H9 (cell line): ENCODE measurements at regions not wholly inside any gene's neighbourhood (a gene's known extent, or its start where the extent isn't known, plus 50 kb on each side); places are given as distances from the start of the nearest gene placed in this dataset.

Source experiments
- DNase-seq: peaks from one replicate; pipeline ENCODE4 v3.0.0-alpha.2; 2017
- H2AFZ ChIP-seq: one replicate; pipeline ENCODE4 v1.6.1; 2013; ENCODE audit warnings: mild to moderate bottlenecking, low read length, control low read depth, moderate library complexity
- H2AK5ac ChIP-seq: 2 replicates; pipeline ENCODE4 v1.6.1; 2013; ENCODE audit warnings: low read length, control low read depth, mixed read lengths; ENCODE audit not compliant: insufficient read length
- H2BK120ac ChIP-seq: one replicate; pipeline ENCODE4 v1.6.1; 2013; ENCODE audit warnings: low read depth, mild to moderate bottlenecking, low read length, control low read depth, inconsistent platforms; ENCODE audit not compliant: poor library complexity, severe bottlenecking
- H2BK12ac ChIP-seq: 2 replicates; pipeline ENCODE4 v1.6.1; 2013; ENCODE audit warnings: low read length, control low read depth, mixed read lengths, low read depth; ENCODE audit not compliant: insufficient read length
- H2BK15ac ChIP-seq: 2 replicates; pipeline ENCODE4 v1.6.1; 2013; ENCODE audit warnings: low read depth, low read length, control low read depth
- H2BK20ac ChIP-seq: one replicate; pipeline ENCODE4 v1.6.1; 2013; ENCODE audit warnings: low read depth, mild to moderate bottlenecking, low read length, control low read depth, inconsistent platforms; ENCODE audit not compliant: poor library complexity, severe bottlenecking
- H2BK5ac ChIP-seq: 2 replicates; pipeline ENCODE4 v1.6.1; 2013; ENCODE audit warnings: low read length, control low read depth, mixed read lengths; ENCODE audit not compliant: insufficient read length
- H3K14ac ChIP-seq: 2 replicates; pipeline ENCODE4 v1.6.1; 2013; ENCODE audit warnings: low read length, control low read depth; ENCODE audit not compliant: insufficient read depth
- H3K18ac ChIP-seq: 2 replicates; pipeline ENCODE4 v1.6.1; 2013; ENCODE audit warnings: low read depth, mild to moderate bottlenecking, mixed read lengths, low read length, control low read depth; ENCODE audit not compliant: insufficient read length
- H3K23ac ChIP-seq: 2 replicates; pipeline ENCODE4 v1.6.1; 2013; ENCODE audit warnings: low read length, control low read depth, mixed read lengths, low read depth; ENCODE audit not compliant: insufficient read length
- H3K23me2 ChIP-seq: 2 replicates; pipeline ENCODE4 v1.6.1; 2013; ENCODE audit warnings: low read depth, mild to moderate bottlenecking, mixed read lengths, low read length, control low read depth; ENCODE audit not compliant: insufficient read length, poor library complexity, severe bottlenecking
- H3K27ac ChIP-seq: 2 replicates; pipeline ENCODE4 v1.5.1; 2013; ENCODE audit warnings: low read length, control low read depth, mixed read lengths, low read depth; ENCODE audit not compliant: insufficient read length
- H3K27me3 ChIP-seq: 2 replicates; pipeline ENCODE4 v1.6.1; 2013; ENCODE audit warnings: low read length, control low read depth, inconsistent platforms; ENCODE audit not compliant: insufficient read depth
- H3K4ac ChIP-seq: 2 replicates; pipeline ENCODE4 v1.6.1; 2013; ENCODE audit warnings: low read depth, mild to moderate bottlenecking, control low read depth, inconsistent platforms, low read length, moderate library complexity
- H3K4me1 ChIP-seq: 2 replicates; pipeline ENCODE4 v1.6.1; 2013; ENCODE audit warnings: low read length, control low read depth, inconsistent platforms; ENCODE audit not compliant: insufficient read depth
- H3K4me2 ChIP-seq: 2 replicates; pipeline ENCODE4 v1.6.1; 2013; ENCODE audit warnings: low read length, control low read depth, mixed read lengths; ENCODE audit not compliant: insufficient read length, insufficient read depth
- H3K56ac ChIP-seq: 2 replicates; pipeline ENCODE4 v1.6.1; 2013; ENCODE audit warnings: low read depth, mild to moderate bottlenecking, mixed read lengths, low read length, control low read depth; ENCODE audit not compliant: insufficient read length
- H3K79me1 ChIP-seq: 2 replicates; pipeline ENCODE4 v1.6.1; 2013; ENCODE audit warnings: low read depth, mild to moderate bottlenecking, moderate library complexity, low read length, control low read depth, inconsistent platforms; ENCODE audit not compliant: insufficient read depth, poor library complexity, severe bottlenecking
- H3K79me2 ChIP-seq: 2 replicates; pipeline ENCODE4 v1.6.1; 2013; ENCODE audit warnings: low read length, control low read depth, inconsistent platforms; ENCODE audit not compliant: insufficient read depth
- H3K9ac ChIP-seq: 2 replicates; pipeline ENCODE4 v1.6.1; 2013; ENCODE audit warnings: low read length, control low read depth, mixed read lengths; ENCODE audit not compliant: insufficient read length; ENCODE audit errors: extremely low read depth
- H3K9me3 ChIP-seq: one replicate; pipeline ENCODE4 v1.6.1; 2013; ENCODE audit warnings: low read depth, low read length, inconsistent platforms; ENCODE audit not compliant: control insufficient read depth
- H3T11ph ChIP-seq: one replicate; pipeline ENCODE4 v1.6.1; 2013; ENCODE audit warnings: mild to moderate bottlenecking, low read length, control low read depth, inconsistent platforms
- H4K20me1 ChIP-seq: one replicate; pipeline ENCODE4 v1.6.1; 2013; ENCODE audit not compliant: control insufficient read depth, insufficient read length, insufficient read depth
- H4K5ac ChIP-seq: 2 replicates; pipeline ENCODE4 v1.6.1; 2013; ENCODE audit warnings: low read depth, mild to moderate bottlenecking, mixed read lengths, low read length, control low read depth; ENCODE audit not compliant: insufficient read length
- H4K8ac ChIP-seq: replicated peaks from 2 replicates; pipeline ENCODE4 v1.6.1; 2013; ENCODE audit warnings: low read length, control low read depth, mixed read lengths, low read depth; ENCODE audit not compliant: insufficient read length
- H4K91ac ChIP-seq: 2 replicates; pipeline ENCODE4 v1.6.1; 2013; ENCODE audit warnings: low read depth, mild to moderate bottlenecking, moderate library complexity, mixed read lengths, low read length, control low read depth; ENCODE audit not compliant: insufficient read length
- H3K27ac Mint-ChIP-seq, 3 experiments: 2 replicates in 2 of 3; 3 replicates in 1 of 3; pipeline ENCODE4 v1.8.0; 2020 to 2021; ENCODE audit warnings: mixed read lengths in 3 of 3, mild to moderate bottlenecking in 1 of 3, moderate library complexity in 1 of 3
- H3K27me3 Mint-ChIP-seq: 2 replicates; pipeline ENCODE4 v1.8.0; 2021; ENCODE audit warnings: low read depth, mild to moderate bottlenecking, moderate library complexity, mixed read lengths
- H3K36me3 Mint-ChIP-seq, 3 experiments: 2 replicates in 2 of 3; 3 replicates in 1 of 3; pipeline ENCODE4 v1.8.0; 2020 to 2021; ENCODE audit warnings: low read depth in 3 of 3, mixed read lengths in 3 of 3; ENCODE audit not compliant: insufficient read depth in 1 of 3
- H3K4me1 Mint-ChIP-seq, 2 experiments: 2 replicates each; pipeline ENCODE4 v1.8.0; 2020; ENCODE audit warnings: mixed read lengths in 2 of 2
- H3K4me3 Mint-ChIP-seq, 2 experiments: 2 replicates in 1 of 2; 3 replicates in 1 of 2; pipeline ENCODE4 v1.8.0; 2020 to 2021; ENCODE audit warnings: mild to moderate bottlenecking in 2 of 2, mixed read lengths in 2 of 2, moderate library complexity in 1 of 2
- H3K9me3 Mint-ChIP-seq, 2 experiments: 2 replicates in 1 of 2; 3 replicates in 1 of 2; pipeline ENCODE4 v1.8.0; 2020; ENCODE audit warnings: mild to moderate bottlenecking in 2 of 2, mixed read lengths in 2 of 2, moderate library complexity in 1 of 2
- CTCF ChIP-seq: fragments of 200-600 bp; sonication (generic); conservative IDR thresholded peaks from 3 replicates; pipeline ENCODE4 v1.8.0; 2021; ENCODE audit warnings: antibody characterized with exemption, mild to moderate bottlenecking
- WGBS: extraction: QIAGEN DNeasy Blood & Tissue Kit; methylation state at CpG from one replicate; pipeline ENCODE4 v1.1.7; 2013; ENCODE audit warnings: missing lambda C conversion rate, low lambda C conversion rate, mixed read lengths; ENCODE audit not compliant: insufficient read length; ENCODE audit errors: extremely low coverage; 5-methylcytosine and 5-hydroxymethylcytosine counted together

GRCh38 chr13:54799621-54800226, 1771.1 kb downstream of the OLFM4 start:
- Histone ChIP-seq H3K18ac (no peak overlapping the region), H3K4ac (no peak overlapping the region), H2BK12ac (no peak overlapping the region), H3K4me1 (no peaks in the 10 kb centered on the region), H4K91ac (no peak overlapping the region), H3K4me2 (no peak overlapping the region), H2BK15ac (no peak overlapping the region), H3K23me2 (peaks cover 3% of the 10 kb centered on the region), H3K27me3 (no peaks in the 10 kb centered on the region), H2BK20ac (no peak overlapping the region), H3K79me1 (no peaks in the 10 kb centered on the region), H3T11ph (no peak overlapping the region), H3K27ac (no peak overlapping the region), H2AK5ac (no peak overlapping the region), H3K9ac (no peak overlapping the region), H3K14ac (no peak overlapping the region), H4K8ac (no peak overlapping the region), H3K9me3 (no peaks in the 10 kb centered on the region), H3K79me2 (no peaks in the 10 kb centered on the region), H2AFZ (no peak overlapping the region), H4K5ac (no peak overlapping the region), H4K20me1 (no peaks in the 10 kb centered on the region), H3K23ac (no peak overlapping the region), H2BK5ac (no peak overlapping the region), H3K56ac (no peak overlapping the region), H2BK120ac (no peak overlapping the region)
- Mint-ChIP-seq H3K36me3 (no peaks in the 10 kb centered on the region), H3K27me3 (no peaks in the 10 kb centered on the region), H3K9me3 (no peaks in the 10 kb centered on the region; a peak in 1 of 5 replicates), H3K4me1 (peaks cover 2 to 4% of the 10 kb centered on the region in 2 experiments), H3K4me3 (no peak overlapping the region), H3K27ac (no peak overlapping the region)
- no peak for DNase-seq
- no CpG with 5 or more reads among the region's 37 CpGs for WGBS
- no peak for TF ChIP-seq CTCF
